D721Med (cell line): ENCODE measurements at regions not wholly inside any gene's neighbourhood (a gene's known extent, or its start where the extent isn't known, plus 50 kb on each side); places are given as distances from the start of the nearest gene placed in this dataset.

Experiments used
- DNase-seq: peaks from one replicate; pipeline ENCODE4 v3.0.0; 2011; ENCODE audit warnings: low spot score; ENCODE audit not compliant: insufficient read length
- FAIRE-seq: peaks from 2 replicates; lab custom pipeline; 2011; peaks lifted over from hg19 to GRCh38; lab: Jason Lieb, UNC
- CTCF ChIP-seq: IDR thresholded peaks from 2 replicates; pipeline ENCODE4 v1.5.1; 2012; ENCODE audit warnings: mild to moderate bottlenecking, control low read depth; ENCODE audit not compliant: insufficient read depth; ENCODE audit errors: missing control alignments

DNA sequence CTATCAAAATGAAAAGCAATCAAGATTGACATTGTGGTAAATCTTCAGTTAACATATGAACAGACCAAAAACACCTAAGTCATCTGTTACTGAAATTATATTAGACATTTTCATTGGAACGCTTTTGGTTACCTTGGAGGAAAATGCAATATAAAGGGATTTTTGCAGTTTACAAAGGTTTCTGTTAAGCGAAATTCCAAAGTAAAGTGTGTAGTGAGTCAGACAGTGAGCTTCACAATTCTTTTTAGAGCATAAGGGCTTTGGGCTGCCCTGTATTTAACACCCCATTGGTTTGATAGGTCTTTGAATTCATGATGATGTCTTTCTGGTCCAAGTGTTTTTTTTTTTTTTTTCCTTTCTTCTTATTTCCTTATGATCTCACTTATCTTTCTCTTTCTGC lies 462.8 kb downstream of the EDEM1 start:
- DNase-seq (no peak), FAIRE-seq (no peak)
- TF ChIP-seq CTCF, result no peak

DNA sequence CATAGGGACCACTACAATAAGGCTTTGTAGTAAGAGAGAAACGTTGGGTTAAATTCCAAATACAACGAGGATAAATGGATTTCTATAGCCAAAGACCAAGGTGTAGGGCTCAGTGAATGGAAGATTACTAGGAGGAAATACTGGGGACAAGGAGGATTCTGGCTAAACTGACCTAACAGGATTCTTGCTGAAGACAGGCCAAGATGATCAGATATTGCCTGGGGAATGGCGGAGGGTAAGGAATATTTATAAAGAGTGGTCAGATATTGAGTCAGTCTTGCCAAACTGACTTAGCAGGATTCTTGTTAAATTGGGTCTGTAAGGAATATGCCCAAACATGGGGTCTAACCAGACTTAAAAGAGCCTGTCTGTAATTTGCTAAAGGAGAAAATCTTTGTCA lies 463.8 kb downstream of the EDEM1 start:
- no peak for DNase-seq
- no peak for TF ChIP-seq CTCF
- FAIRE-seq, result no peak

GRCh38 chr3:5653426-5654143 lies 466.1 kb downstream of the EDEM1 start:
- TF ChIP-seq CTCF, result no peak
- peak; percentile 87 for FAIRE-seq

GRCh38 chr3:5657106-5657505 lies 469.6 kb downstream of the EDEM1 start:
- DNase-seq (no peak), FAIRE-seq (no peak)
- TF ChIP-seq CTCF, result no peak

More at GRCh38 chr3:5653426-5654143, 466.1 kb downstream of the EDEM1 start:
- DNase-seq, result no peak

DNA sequence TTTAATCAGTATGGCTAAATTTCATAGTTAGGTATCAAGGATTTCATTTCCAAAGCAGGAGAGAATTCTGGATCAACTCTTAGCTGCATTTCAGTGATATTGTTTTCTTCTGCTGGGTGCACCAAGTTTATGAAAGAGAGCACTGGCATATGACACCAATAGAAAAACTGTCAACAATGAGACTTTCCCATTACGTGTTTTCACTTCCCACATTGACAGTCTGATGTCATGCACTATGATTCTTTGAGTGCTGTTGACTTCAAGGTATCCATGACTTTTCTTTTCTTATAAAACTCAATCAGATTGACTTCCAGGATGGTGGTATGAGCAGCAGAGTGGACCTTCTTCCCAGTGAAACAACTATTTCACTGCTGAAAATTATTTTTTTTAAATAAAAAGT lies 476.1 kb downstream of the EDEM1 start:
- DNase-seq (no peak), FAIRE-seq (peak; percentile 46)
- no peak for TF ChIP-seq CTCF

- no peak for DNase-seq
- no peak for FAIRE-seq
- no peak for TF ChIP-seq CTCF
Observed at GRCh38 chr3:5666455-5666854, 478.9 kb downstream of the EDEM1 start.

DNA sequence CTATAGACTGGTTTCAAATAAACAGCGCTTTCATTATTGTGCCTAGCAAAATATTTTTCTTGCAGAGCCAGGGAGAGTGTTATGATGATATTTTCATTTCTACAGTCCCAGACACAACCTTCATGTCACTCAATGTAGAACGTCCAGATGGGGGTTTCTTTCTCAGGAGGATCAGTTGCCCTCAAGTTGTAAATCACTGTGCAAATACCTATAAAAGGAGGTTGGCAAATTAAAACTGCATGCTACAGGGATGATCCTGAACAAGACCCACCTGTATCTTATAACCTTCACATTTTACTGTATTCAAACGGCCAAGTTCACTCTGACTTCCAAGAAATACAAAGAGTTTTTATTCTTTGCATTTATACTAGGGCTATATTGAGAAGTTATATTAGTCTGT lies 486.0 kb downstream of the EDEM1 start:
- FAIRE-seq (no peak), DNase-seq (no peak)
- no peak for TF ChIP-seq CTCF
